HL-60 (cell line): ENCODE measurements at regions not wholly inside any gene's neighbourhood (a gene's known extent, or its start where the extent isn't known, plus 50 kb on each side); places are given as distances from the start of the nearest gene placed in this dataset.

Experiments
- DNase-seq, 2 experiments: peaks; one replicate each; pipeline ENCODE4 v3.0.0-alpha.2; 2010 to 2020; ENCODE audit warnings: low read depth in 1 of 2, low spot score in 1 of 2
- H3K27ac ChIP-seq: fragments of 250-450 bp; sonication (Bioruptor Pico); replicated peaks from 2 replicates; pipeline ENCODE4 v1.5.1; 2020; ENCODE audit warnings: mild to moderate bottlenecking, moderate library complexity
- H3K27me3 ChIP-seq: fragments of 250-450 bp; sonication (Bioruptor Pico); 2 replicates; pipeline ENCODE4 v1.5.1; 2021; ENCODE audit warnings: mild to moderate bottlenecking, moderate library complexity; ENCODE audit not compliant: insufficient read depth, poor library complexity, severe bottlenecking
- H3K4me3 ChIP-seq: replicated peaks from 2 replicates; pipeline ENCODE4 v1.5.1; 2011; ENCODE audit warnings: mild to moderate bottlenecking, control low read depth, low read length; ENCODE audit not compliant: insufficient read depth
- CTCF ChIP-seq: IDR thresholded peaks from one replicate; pipeline ENCODE4 v1.5.1; 2011; ENCODE audit warnings: low read length, control low read depth, inconsistent platforms; ENCODE audit not compliant: insufficient read depth
- GABPA ChIP-seq: IDR thresholded peaks from 2 replicates; pipeline ENCODE4 v1.6.1; 2012; ENCODE audit warnings: low read depth
- POLR2AphosphoS5 ChIP-seq: IDR thresholded peaks from 2 replicates; pipeline ENCODE4 v1.6.1; 2012; ENCODE audit warnings: low read depth
- REST ChIP-seq: IDR thresholded peaks from 2 replicates; pipeline ENCODE4 v1.6.1; 2012; ENCODE audit warnings: low read depth; ENCODE audit not compliant: insufficient replicate concordance
- SPI1 ChIP-seq: IDR thresholded peaks from 2 replicates; pipeline ENCODE4 v1.6.1; 2012; ENCODE audit warnings: low read depth, mild to moderate bottlenecking, borderline replicate concordance

GRCh38 chr20:24736844-24737211 lies 212.2 kb upstream of the CST7 start:
- no peak for DNase-seq
- TF ChIP-seq REST (no peak), SPI1 (no peak), POLR2AphosphoS5 (no peak), GABPA (no peak)
- H3K4me3 ChIP-seq: no peak overlapping the region
- H3K27ac ChIP-seq: no peak overlapping the region
- no peaks in the 10 kb centered on the region for H3K27me3 ChIP-seq

GRCh38 chr20:24737212-24737850 lies 211.7 kb upstream of the CST7 start:
- no peaks in the 10 kb centered on the region for H3K27me3 ChIP-seq
- no peak overlapping the region for H3K27ac ChIP-seq
- H3K4me3 ChIP-seq: no peak overlapping the region
- DNase-seq: no peak
- no peak for TF ChIP-seq GABPA
- no peak for TF ChIP-seq POLR2AphosphoS5
- no peak for TF ChIP-seq SPI1
- TF ChIP-seq REST: no peak
- TF ChIP-seq CTCF: no peak

GRCh38 chr20:24738058-24738775 lies 210.9 kb upstream of the CST7 start:
- H3K4me3 ChIP-seq: no peak overlapping the region
- H3K27me3 ChIP-seq: no peaks in the 10 kb centered on the region
- TF ChIP-seq CTCF: no peak
- TF ChIP-seq SPI1: no peak
- TF ChIP-seq REST: no peak
- no peak for TF ChIP-seq GABPA
- no peak for TF ChIP-seq POLR2AphosphoS5
- H3K27ac ChIP-seq: no peak overlapping the region
- no peak for DNase-seq
